ENCODE measurements at regions not wholly inside any gene's neighbourhood (a gene's known extent, or its start where the extent isn't known, plus 50 kb on each side); places are given as distances from the start of the nearest gene placed in this dataset.

DNA sequence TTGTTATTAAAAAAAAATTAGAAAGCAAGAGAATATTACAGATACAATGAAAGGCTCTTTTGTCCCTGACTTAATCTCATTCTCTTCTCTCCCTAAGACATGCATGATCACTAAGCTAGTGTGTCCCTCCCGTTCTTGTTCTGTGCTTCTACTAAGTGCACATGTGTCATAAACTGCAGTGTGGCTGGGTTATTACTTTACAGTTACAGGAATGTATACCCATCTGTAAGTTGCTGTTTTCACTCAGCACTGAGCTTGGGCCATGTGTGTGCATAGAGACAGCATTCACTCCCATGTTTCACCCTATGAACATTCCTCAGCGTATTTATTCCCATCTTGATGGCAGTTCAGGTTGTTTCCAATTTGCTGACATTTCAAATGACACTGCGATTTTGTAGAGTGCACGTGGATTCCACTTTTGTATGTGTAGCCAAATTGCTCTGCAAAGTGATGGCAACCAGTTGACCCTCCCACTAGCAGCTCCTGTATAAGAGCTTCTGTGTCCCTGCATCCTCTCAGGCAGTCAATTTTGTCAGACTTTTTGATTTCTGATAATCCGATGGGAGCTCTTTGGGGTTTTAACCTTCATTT is 145.8 kb upstream of the UBE2E1 start:
- TF ChIP-seq, protein P1, sequence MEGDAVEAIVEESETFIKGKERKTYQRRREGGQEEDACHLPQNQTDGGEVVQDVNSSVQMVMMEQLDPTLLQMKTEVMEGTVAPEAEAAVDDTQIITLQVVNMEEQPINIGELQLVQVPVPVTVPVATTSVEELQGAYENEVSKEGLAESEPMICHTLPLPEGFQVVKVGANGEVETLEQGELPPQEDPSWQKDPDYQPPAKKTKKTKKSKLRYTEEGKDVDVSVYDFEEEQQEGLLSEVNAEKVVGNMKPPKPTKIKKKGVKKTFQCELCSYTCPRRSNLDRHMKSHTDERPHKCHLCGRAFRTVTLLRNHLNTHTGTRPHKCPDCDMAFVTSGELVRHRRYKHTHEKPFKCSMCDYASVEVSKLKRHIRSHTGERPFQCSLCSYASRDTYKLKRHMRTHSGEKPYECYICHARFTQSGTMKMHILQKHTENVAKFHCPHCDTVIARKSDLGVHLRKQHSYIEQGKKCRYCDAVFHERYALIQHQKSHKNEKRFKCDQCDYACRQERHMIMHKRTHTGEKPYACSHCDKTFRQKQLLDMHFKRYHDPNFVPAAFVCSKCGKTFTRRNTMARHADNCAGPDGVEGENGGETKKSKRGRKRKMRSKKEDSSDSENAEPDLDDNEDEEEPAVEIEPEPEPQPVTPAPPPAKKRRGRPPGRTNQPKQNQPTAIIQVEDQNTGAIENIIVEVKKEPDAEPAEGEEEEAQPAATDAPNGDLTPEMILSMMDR (IDR thresholded peaks at IDR 0.05; ENCODE audit: unreplicated experiment), result no peak
- Mint-ChIP-seq H3K4me1 (peaks cover 2% of the 10 kb centered on the region), H3K27ac (no peak overlapping the region), H3K36me3 (peaks cover 5% of the 10 kb centered on the region), H3K4me3 (no peak overlapping the region), H3K27me3 (ENCODE audit: low read depth) (no peaks in the 10 kb centered on the region), H3K9me3 (peaks cover 5% of the 10 kb centered on the region)
- DNase-seq (ENCODE audit: low spot score in 2 of 2, unreplicated experiment in 2 of 2), result no peak

DNA sequence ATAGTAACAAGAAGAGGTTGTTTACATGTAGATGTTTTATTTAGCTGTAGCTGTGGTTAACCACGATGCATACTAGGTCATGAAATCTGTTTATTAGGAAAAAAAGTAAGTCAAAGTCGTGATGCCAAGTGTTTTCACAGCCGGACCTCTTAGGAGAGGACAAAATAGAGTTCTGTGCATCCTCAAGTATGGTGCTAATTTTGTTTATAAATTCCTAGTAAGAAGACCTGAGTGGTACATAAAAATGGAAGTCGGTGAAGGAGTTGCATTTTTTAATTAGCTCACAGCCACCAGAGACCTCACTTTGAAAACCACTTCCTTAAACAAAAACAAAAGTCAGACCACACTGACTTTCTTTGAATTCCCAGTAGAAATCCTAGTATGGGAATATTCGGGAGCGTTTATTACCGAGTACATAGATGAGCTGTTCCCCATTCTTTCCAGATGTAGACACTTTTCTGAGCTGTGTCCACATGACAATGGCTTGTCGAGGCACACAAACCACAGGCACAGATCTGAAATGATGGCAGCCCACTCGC is 143.6 kb upstream of the UBE2E1 start:
- Mint-ChIP-seq H3K9me3 (no peaks in the 10 kb centered on the region), H3K4me1 (peaks cover 2% of the 10 kb centered on the region), H3K4me3 (no peak overlapping the region), H3K36me3 (no peaks in the 10 kb centered on the region), H3K27ac (no peak overlapping the region), H3K27me3 (ENCODE audit: low read depth) (no peaks in the 10 kb centered on the region)
- TF ChIP-seq, protein P1 (IDR thresholded peaks at IDR 0.05; ENCODE audit: unreplicated experiment), result no peak
- no peak for DNase-seq (ENCODE audit: low spot score in 2 of 2, unreplicated experiment in 2 of 2)

DNA sequence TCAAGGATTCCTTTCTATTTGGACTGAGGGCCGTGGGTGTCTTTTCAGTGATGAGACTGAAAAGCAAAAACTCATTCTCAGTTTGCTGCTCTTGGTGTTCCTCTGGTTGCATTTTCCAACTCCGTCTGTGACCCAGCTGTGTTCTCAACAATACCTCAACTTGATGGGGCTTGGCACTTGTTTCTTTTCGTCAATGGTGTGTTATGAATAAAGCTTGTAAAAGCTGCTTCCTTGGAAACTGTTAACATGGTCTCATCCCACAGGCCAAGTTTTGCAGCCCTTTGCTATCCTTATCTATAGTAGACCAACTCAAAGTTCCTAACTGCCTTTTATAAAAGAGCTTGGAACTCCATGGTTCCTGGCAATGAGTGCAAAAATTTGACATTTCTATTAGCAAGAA is 142.5 kb upstream of the UBE2E1 start:
- DNase-seq (ENCODE audit: low spot score in 2 of 2, unreplicated experiment in 2 of 2), result no peak
- TF ChIP-seq, protein P1 (IDR thresholded peaks at IDR 0.05; ENCODE audit: unreplicated experiment), result no peak
- no peak overlapping the region for H3K27ac Mint-ChIP-seq
- H3K27me3 Mint-ChIP-seq (ENCODE audit: low read depth), result no peaks in the 10 kb centered on the region
- H3K4me1 Mint-ChIP-seq, result peaks cover under 1% of the 10 kb centered on the region
- no peaks in the 10 kb centered on the region for H3K9me3 Mint-ChIP-seq
- H3K4me3 Mint-ChIP-seq, result no peak overlapping the region
- H3K36me3 Mint-ChIP-seq, result no peaks in the 10 kb centered on the region

- H3K27ac Mint-ChIP-seq, result no peak overlapping the region
- DNase-seq (ENCODE audit: low spot score in 2 of 2, unreplicated experiment in 2 of 2), result no peak
- peaks cover 6% of the 10 kb centered on the region for H3K4me1 Mint-ChIP-seq
- H3K27me3 Mint-ChIP-seq (ENCODE audit: low read depth), result no peaks in the 10 kb centered on the region
- H3K9me3 Mint-ChIP-seq, result no peaks in the 10 kb centered on the region
- TF ChIP-seq, protein P1 (IDR thresholded peaks at IDR 0.05; ENCODE audit: unreplicated experiment), result no peak
- no peaks in the 10 kb centered on the region for H3K36me3 Mint-ChIP-seq
- no peak overlapping the region for H3K4me3 Mint-ChIP-seq
Measured at GRCh38 chr3:23663661-23664186, 142.0 kb upstream of the UBE2E1 start.

DNA sequence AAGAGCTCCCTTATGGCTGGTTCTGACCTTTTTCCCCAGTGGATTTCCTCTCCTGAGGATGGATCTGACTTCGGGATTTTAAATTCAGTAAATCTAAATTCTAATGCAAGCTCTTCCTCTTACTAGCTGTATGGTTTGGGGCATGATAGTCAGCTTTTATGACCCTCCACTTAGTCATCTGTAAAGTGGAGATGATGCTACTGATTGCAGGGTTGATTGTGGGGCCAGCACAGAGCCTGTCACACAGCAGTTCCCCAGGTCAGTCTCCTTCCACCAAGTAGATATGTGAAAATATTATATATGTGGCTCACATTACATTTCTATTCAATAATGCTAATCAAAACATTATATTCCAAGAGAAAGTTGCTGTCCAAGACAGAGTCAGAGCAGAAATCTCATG is 141.3 kb upstream of the UBE2E1 start:
- Mint-ChIP-seq H3K9me3 (no peaks in the 10 kb centered on the region), H3K4me3 (no peak overlapping the region), H3K27me3 (ENCODE audit: low read depth) (no peaks in the 10 kb centered on the region), H3K36me3 (no peaks in the 10 kb centered on the region), H3K27ac (no peak overlapping the region), H3K4me1 (peaks cover 10% of the 10 kb centered on the region)
- DNase-seq (ENCODE audit: low spot score in 2 of 2, unreplicated experiment in 2 of 2), result no peak
- TF ChIP-seq, protein P1 (IDR thresholded peaks at IDR 0.05; ENCODE audit: unreplicated experiment), result no peak

Measured in mesothelial cell of epicardium (in vitro differentiated cells).